Peyer's patch (tissue), 4 donors: ENCODE measurements at regions not wholly inside any gene's neighbourhood (a gene's known extent, or its start where the extent isn't known, plus 50 kb on each side); places are given as distances from the start of the nearest gene placed in this dataset.

ENCODE experiments used
- POLR2A ChIP-seq, 2 donors: fragments of 450-650 bp; IDR thresholded peaks; one replicate each; pipeline ENCODE4 v1.5.1; 2017; ENCODE audit warnings: antibody characterized with exemption in 2 of 2, mild to moderate bottlenecking in 2 of 2, moderate library complexity in 2 of 2
- TF ChIP-seq, protein P1 (sequence below), 6 experiments: fragments of 450-650 bp in 4 of 6; fragments of 200-600 bp in 2 of 6; sonication (generic) in 1 of 6; IDR thresholded peaks; one replicate each; pipeline ENCODE4 v1.5.1; 2017 to 2019; ENCODE audit warnings: antibody characterized with exemption in 6 of 6, mild to moderate bottlenecking in 3 of 6, moderate library complexity in 1 of 6

DNA sequence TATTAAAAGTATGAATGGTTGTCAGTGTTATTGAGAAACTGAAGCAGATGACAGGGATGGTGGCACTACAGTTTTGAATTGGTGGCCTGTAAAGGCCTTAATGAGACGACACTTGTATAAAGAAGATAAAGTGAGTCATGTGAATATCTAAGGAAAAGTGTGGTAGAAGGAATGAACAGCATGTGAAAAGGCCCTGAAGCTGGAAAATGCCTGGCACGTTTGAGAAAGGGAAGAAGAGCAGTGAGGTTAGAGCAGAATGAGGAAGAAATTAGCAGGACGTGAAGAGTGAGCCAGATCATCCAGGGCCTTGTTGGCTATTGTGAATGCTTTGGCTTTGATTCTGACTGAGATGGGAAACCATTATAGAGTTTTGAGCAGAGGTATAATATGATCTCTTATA is 387.6 kb upstream of the DPH6 start:
- TF ChIP-seq, protein P1, sequence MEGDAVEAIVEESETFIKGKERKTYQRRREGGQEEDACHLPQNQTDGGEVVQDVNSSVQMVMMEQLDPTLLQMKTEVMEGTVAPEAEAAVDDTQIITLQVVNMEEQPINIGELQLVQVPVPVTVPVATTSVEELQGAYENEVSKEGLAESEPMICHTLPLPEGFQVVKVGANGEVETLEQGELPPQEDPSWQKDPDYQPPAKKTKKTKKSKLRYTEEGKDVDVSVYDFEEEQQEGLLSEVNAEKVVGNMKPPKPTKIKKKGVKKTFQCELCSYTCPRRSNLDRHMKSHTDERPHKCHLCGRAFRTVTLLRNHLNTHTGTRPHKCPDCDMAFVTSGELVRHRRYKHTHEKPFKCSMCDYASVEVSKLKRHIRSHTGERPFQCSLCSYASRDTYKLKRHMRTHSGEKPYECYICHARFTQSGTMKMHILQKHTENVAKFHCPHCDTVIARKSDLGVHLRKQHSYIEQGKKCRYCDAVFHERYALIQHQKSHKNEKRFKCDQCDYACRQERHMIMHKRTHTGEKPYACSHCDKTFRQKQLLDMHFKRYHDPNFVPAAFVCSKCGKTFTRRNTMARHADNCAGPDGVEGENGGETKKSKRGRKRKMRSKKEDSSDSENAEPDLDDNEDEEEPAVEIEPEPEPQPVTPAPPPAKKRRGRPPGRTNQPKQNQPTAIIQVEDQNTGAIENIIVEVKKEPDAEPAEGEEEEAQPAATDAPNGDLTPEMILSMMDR (IDR thresholded peaks at IDR 0.05) = no peak
- TF ChIP-seq POLR2A (IDR thresholded peaks at IDR 0.05) = no peak
